ENCODE measurements at regions not wholly inside any gene's neighbourhood (a gene's known extent, or its start where the extent isn't known, plus 50 kb on each side); places are given as distances from the start of the nearest gene placed in this dataset.

GRCh38 chr12:87879141-87879540, 150.1 kb downstream of the C12orf50 start:
- TF ChIP-seq CTCF (IDR thresholded peaks at IDR 0.05; ENCODE audit: insufficient read depth, low read length, poor library complexity, severe bottlenecking), result no peak
- DNase-seq (ENCODE audit: low read depth), result no peak
- no peaks in the 10 kb centered on the region for H3K27me3 ChIP-seq (ENCODE audit: control insufficient read depth, insufficient read depth, low read length)
- no peaks in the 10 kb centered on the region for H3K36me3 ChIP-seq (ENCODE audit: control insufficient read depth, insufficient read depth, low read length)
- no peak overlapping the region for H3K4me3 ChIP-seq (ENCODE audit: low read depth, low read length)

- H3K27me3 ChIP-seq (ENCODE audit: control insufficient read depth, insufficient read depth, low read length), result no peaks in the 10 kb centered on the region
- no peak overlapping the region for H3K4me3 ChIP-seq (ENCODE audit: low read depth, low read length)
- H3K36me3 ChIP-seq (ENCODE audit: control insufficient read depth, insufficient read depth, low read length), result no peaks in the 10 kb centered on the region
- no peak for TF ChIP-seq CTCF (IDR thresholded peaks at IDR 0.05; ENCODE audit: insufficient read depth, low read length, poor library complexity, severe bottlenecking)
- DNase-seq (ENCODE audit: low read depth), result no peak
Measured at GRCh38 chr12:87870493-87871460, 158.4 kb downstream of the C12orf50 start.

- Histone ChIP-seq H3K27me3 (ENCODE audit: control insufficient read depth, insufficient read depth, low read length) (no peaks in the 10 kb centered on the region), H3K36me3 (ENCODE audit: control insufficient read depth, insufficient read depth, low read length) (no peaks in the 10 kb centered on the region), H3K4me3 (ENCODE audit: low read depth, low read length) (no peak overlapping the region)
- no peak for TF ChIP-seq CTCF (IDR thresholded peaks at IDR 0.05; ENCODE audit: insufficient read depth, low read length, poor library complexity, severe bottlenecking)
- DNase-seq (ENCODE audit: low read depth), result peak; percentile 7
Measured at GRCh38 chr12:87870061-87870460, 159.1 kb downstream of the C12orf50 start.

- DNase-seq (ENCODE audit: low read depth), result no peak
- TF ChIP-seq CTCF (IDR thresholded peaks at IDR 0.05; ENCODE audit: insufficient read depth, low read length, poor library complexity, severe bottlenecking), result peak; percentile 46
- H3K4me3 ChIP-seq (ENCODE audit: low read depth, low read length), result no peak overlapping the region
- no peaks in the 10 kb centered on the region for H3K27me3 ChIP-seq (ENCODE audit: control insufficient read depth, insufficient read depth, low read length)
- no peaks in the 10 kb centered on the region for H3K36me3 ChIP-seq (ENCODE audit: control insufficient read depth, insufficient read depth, low read length)
Measured at GRCh38 chr12:87866578-87867292, 162.5 kb downstream of the C12orf50 start.

GRCh38 chr12:87861791-87862190, 167.4 kb downstream of the C12orf50 start:
- TF ChIP-seq CTCF (IDR thresholded peaks at IDR 0.05; ENCODE audit: insufficient read depth, low read length, poor library complexity, severe bottlenecking), result no peak
- no peak overlapping the region for H3K4me3 ChIP-seq (ENCODE audit: low read depth, low read length)
- H3K36me3 ChIP-seq (ENCODE audit: control insufficient read depth, insufficient read depth, low read length), result no peaks in the 10 kb centered on the region
- DNase-seq (ENCODE audit: low read depth), result no peak
- H3K27me3 ChIP-seq (ENCODE audit: control insufficient read depth, insufficient read depth, low read length), result no peaks in the 10 kb centered on the region
